HFFc6 (cell line): ENCODE measurements at regions not wholly inside any gene's neighbourhood (a gene's known extent, or its start where the extent isn't known, plus 50 kb on each side); places are given as distances from the start of the nearest gene placed in this dataset.

Source experiments
- DNase-seq: peaks from one replicate; pipeline ENCODE4 v3.0.0-alpha.2; 2018
- H3K27ac Mint-ChIP-seq: 2 replicates; pipeline ENCODE4 v1.8.0; 2020; ENCODE audit warnings: mild to moderate bottlenecking, mixed read lengths
- H3K27me3 Mint-ChIP-seq: 2 replicates; pipeline ENCODE4 v1.8.0; 2021; ENCODE audit warnings: mild to moderate bottlenecking, moderate library complexity, mixed read lengths; ENCODE audit not compliant: insufficient read depth
- H3K36me3 Mint-ChIP-seq: 2 replicates; pipeline ENCODE4 v1.8.0; 2021; ENCODE audit warnings: low read depth, mixed read lengths
- H3K4me1 Mint-ChIP-seq: 2 replicates; pipeline ENCODE4 v1.8.0; 2020; ENCODE audit warnings: low read depth, mixed read lengths
- H3K4me3 Mint-ChIP-seq: 2 replicates; pipeline ENCODE4 v1.8.0; 2020; ENCODE audit warnings: mild to moderate bottlenecking, moderate library complexity, mixed read lengths
- H3K9me3 Mint-ChIP-seq: 2 replicates; pipeline ENCODE4 v1.8.0; 2020; ENCODE audit warnings: mild to moderate bottlenecking, mixed read lengths
- CTCF ChIP-seq: fragments of 200-600 bp; sonication (generic); IDR thresholded peaks from 2 replicates; pipeline ENCODE4 v1.5.0; 2021; ENCODE audit warnings: antibody characterized with exemption, mild to moderate bottlenecking

DNA sequence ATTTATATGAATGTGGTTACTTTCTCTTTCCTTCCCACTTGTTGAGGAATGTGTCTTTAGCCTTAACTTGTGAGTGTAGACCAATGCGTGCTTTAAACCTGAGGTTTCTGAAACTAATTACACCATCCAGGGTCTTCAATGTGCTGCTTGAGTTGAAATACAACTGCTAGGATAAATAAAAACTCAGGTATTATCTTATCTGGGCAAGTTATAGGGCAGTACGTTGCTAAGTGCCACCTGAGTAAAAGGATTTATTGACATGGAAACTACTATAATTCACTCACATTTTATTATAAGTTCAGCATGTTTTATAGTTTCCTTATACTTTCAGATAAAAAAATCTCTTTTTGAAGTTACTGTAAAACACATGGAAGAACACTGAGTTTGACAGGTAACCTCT lies 1136.8 kb upstream of the NUDT12 start:
- DNase-seq: no peak
- Mint-ChIP-seq H3K36me3 (peaks cover 4% of the 10 kb centered on the region; the same call in 1 of the 2 replicates), H3K27ac (no peak overlapping the region), H3K4me3 (no peak overlapping the region), H3K4me1 (no peaks in the 10 kb centered on the region), H3K9me3 (peaks cover 48% of the 10 kb centered on the region), H3K27me3 (no peaks in the 10 kb centered on the region)
- TF ChIP-seq CTCF: no peak

- H3K27ac Mint-ChIP-seq: no peak overlapping the region
- no peak for TF ChIP-seq CTCF
- DNase-seq: no peak
- no peaks in the 10 kb centered on the region for H3K4me1 Mint-ChIP-seq
- peaks cover 12% of the 10 kb centered on the region for H3K9me3 Mint-ChIP-seq
- H3K4me3 Mint-ChIP-seq: no peak overlapping the region
- H3K36me3 Mint-ChIP-seq: no peaks in the 10 kb centered on the region
- no peaks in the 10 kb centered on the region for H3K27me3 Mint-ChIP-seq
Observed at GRCh38 chr5:104661256-104661655, 1098.7 kb upstream of the NUDT12 start.

DNA sequence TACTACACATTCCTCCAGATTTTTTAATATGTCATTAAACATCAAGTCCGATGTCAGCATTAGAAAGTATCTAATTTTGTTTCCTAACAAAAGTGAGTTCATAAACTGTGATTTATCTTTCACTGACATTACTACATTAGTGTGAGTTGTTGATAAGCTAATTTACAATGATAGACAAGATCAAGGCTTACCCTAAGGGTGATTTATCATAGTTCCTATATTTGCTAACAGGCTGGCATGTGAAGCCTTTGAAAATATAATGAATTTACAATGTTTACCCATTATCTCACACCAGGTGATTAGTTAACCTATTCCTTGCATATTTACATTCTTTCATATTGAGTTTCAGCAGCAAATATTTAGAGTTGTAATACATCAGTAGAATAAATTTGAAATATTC lies 1096.9 kb upstream of the NUDT12 start:
- TF ChIP-seq CTCF: no peak
- Mint-ChIP-seq H3K9me3 (peaks cover 23% of the 10 kb centered on the region), H3K4me3 (no peak overlapping the region), H3K27me3 (no peaks in the 10 kb centered on the region), H3K4me1 (no peaks in the 10 kb centered on the region), H3K27ac (no peak overlapping the region), H3K36me3 (peaks cover 5% of the 10 kb centered on the region; the same call in 1 of the 2 replicates)
- DNase-seq: no peak

- H3K9me3 Mint-ChIP-seq: peaks cover 53% of the 10 kb centered on the region
Observed at GRCh38 chr5:104652271-104652861, 1089.8 kb upstream of the NUDT12 start.

GRCh38 chr5:104650313-104651055 lies 1087.9 kb upstream of the NUDT12 start:
- no peak for TF ChIP-seq CTCF
- Mint-ChIP-seq H3K4me3 (no peak overlapping the region), H3K4me1 (no peaks in the 10 kb centered on the region), H3K27me3 (no peaks in the 10 kb centered on the region), H3K27ac (no peak overlapping the region), H3K36me3 (peaks cover under 1% of the 10 kb centered on the region; the same call in 1 of the 2 replicates), H3K9me3 (peaks cover 44% of the 10 kb centered on the region)
- DNase-seq: no peak

More at GRCh38 chr5:104652271-104652861, 1089.8 kb upstream of the NUDT12 start:
- Mint-ChIP-seq H3K4me3 (no peak overlapping the region), H3K27me3 (no peaks in the 10 kb centered on the region), H3K27ac (no peak overlapping the region), H3K36me3 (peaks cover 5% of the 10 kb centered on the region; the same call in 1 of the 2 replicates), H3K4me1 (no peaks in the 10 kb centered on the region)
- DNase-seq: no peak
- no peak for TF ChIP-seq CTCF
